Right renal pelvis (tissue), 4 donors: ENCODE measurements at regions not wholly inside any gene's neighbourhood (a gene's known extent, or its start where the extent isn't known, plus 50 kb on each side); places are given as distances from the start of the nearest gene placed in this dataset.

Experiments
- DNase-seq, 4 donors: peaks; one replicate each; pipeline ENCODE4 v3.0.0-alpha.2; 2013; ENCODE audit warnings: low read depth in 4 of 4, low spot score in 3 of 4, missing footprints in 1 of 4

- peak in 3 of 4 donors; percentile 20 to 25 (median 22) for DNase-seq
Measured at GRCh38 chr10:20963056-20963455, 65.9 kb upstream of the NEBL start.

- DNase-seq: no peak
Measured at GRCh38 chr10:20962165-20962564, 65.1 kb upstream of the NEBL start.

GRCh38 chr10:20959242-20959641 is 62.1 kb upstream of the NEBL start:
- no peak for DNase-seq

DNA sequence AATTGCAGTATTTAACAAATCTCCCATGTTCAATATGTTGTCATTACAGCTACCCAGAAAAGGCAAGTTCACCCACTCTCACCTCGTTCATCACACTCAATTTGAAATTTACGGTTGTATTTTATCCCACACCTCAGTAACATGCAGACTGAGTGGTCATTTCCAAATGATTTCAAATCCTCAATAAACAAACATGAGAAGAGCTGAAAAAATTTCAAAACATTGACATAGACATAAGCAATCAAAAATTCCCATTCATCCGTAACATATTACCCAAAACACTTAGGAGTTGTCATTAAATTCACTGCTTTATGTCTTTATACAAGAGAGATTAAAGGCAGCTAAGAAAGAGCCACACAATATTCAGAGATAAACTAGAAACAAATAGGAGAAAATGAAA is 61.7 kb upstream of the NEBL start:
- no peak for DNase-seq

- DNase-seq: no peak
Measured at GRCh38 chr10:20958225-20958624, 61.1 kb upstream of the NEBL start.

- DNase-seq: no peak
Measured at GRCh38 chr10:20957744-20958143, 60.6 kb upstream of the NEBL start.

DNA sequence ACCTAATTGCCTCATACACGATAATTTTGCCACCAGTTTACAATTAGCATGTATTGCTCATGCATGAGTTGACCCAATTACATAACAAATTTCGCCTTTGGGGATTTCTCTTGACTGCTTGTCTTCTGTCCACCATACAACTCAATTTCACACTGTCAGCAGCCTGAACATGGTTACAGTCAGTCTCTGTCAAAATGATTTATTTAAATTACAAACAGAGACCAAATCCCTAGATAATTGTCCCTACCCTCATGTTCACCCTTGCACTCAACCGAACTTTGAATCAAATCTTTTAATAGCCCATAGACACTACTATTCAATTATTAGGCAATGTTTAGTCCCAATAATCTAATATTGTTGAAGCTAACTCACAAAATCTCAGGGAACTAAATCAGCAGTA is 59.7 kb upstream of the NEBL start:
- no peak for DNase-seq

DNA sequence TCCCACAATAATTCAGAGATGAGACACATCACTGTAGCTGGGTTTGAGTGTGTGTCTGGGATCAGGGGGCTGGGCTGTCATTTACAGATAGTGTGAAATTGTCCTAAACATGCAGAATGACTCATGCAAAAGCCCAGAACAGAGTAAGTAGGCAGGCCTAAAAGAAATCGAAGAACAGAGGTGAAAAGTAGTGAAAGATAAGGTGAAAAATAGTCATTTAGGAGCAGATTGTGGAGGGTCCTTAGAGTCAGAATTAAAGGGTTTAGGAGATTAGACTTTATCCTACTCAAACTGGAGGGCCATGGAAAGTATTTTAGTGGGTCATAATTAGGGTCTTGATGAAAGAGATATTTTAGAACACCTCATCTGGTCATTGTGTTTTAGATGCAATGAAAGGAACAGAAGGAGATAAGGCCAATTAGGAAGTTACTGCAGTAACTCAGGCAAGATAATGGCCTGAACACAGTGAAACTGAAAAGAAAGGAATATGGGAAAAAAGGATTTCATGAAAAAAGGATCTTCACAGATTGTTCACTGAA is 58.3 kb upstream of the NEBL start:
- no peak for DNase-seq

DNA sequence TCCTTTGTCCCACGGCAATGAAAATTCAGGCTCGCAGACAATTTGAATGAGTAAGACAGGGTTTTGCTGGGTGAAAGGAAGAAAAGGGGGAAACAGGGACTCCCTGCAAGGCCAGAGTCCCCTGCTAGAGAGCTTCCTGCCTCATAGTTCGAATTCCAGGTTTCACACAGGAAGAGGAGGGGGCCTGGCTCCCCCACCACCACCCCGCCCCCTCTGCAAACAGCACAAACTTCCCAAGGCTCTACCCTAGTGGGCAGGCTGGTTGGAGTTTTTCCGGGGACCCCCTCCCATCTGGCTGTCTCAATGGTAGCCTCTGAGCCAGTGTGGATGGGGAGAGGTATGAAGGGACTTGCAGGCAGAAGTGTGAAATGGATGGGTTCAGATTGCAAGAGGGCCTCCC is 57.4 kb upstream of the NEBL start:
- DNase-seq: no peak

DNA sequence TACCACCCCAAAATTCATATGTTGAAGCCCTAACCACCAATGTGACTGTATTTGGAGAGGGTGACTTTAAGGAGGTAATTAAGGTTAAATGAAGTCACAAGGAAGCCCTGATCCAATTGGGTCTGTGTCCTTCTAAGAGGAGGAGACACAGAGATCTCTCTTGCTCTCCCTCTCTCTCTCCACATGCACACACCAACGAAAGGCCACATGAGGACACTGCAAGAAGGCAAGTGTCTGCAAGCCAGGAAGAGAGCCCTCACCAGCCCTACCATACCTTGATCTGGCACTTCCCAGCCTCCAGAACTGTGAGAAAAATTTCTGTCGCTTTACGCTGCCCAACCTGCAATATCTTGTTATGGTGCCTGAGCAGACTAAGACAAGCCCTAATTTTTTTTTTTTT is 56.0 kb upstream of the NEBL start:
- no peak for DNase-seq

GRCh38 chr10:20949967-20950366 is 52.9 kb upstream of the NEBL start:
- DNase-seq: no peak

- DNase-seq: no peak
Measured at GRCh38 chr10:20948686-20949327, 51.7 kb upstream of the NEBL start.
